Neural progenitor cell (in vitro differentiated cells): ENCODE measurements at regions not wholly inside any gene's neighbourhood (a gene's known extent, or its start where the extent isn't known, plus 50 kb on each side); places are given as distances from the start of the nearest gene placed in this dataset.

Experiments
- DNase-seq: peaks from one replicate; pipeline ENCODE4 v3.0.0-alpha.2; 2016; ENCODE audit warnings: low spot score
- H2AFZ ChIP-seq: fragments of 200-600 bp; sonication (generic); replicated peaks from 2 replicates; pipeline ENCODE4 v1.6.1; 2016; ENCODE audit warnings: antibody characterized with exemption
- H3F3A ChIP-seq: fragments of 200-600 bp; sonication (generic); 2 replicates; pipeline ENCODE4 v1.6.1; 2016; ENCODE audit warnings: antibody characterized with exemption, low read depth
- H3K27ac ChIP-seq: fragments of 200-600 bp; sonication (generic); 2 replicates; pipeline ENCODE4 v1.5.1; 2016; ENCODE audit warnings: mild to moderate bottlenecking
- H3K27me3 ChIP-seq: fragments of 200-600 bp; sonication (generic); 2 replicates; pipeline ENCODE4 v1.6.1; 2016; ENCODE audit warnings: mild to moderate bottlenecking, moderate library complexity
- H3K36me3 ChIP-seq: fragments of 200-600 bp; sonication (generic); 2 replicates; pipeline ENCODE4 v1.5.1; 2016
- H3K4me1 ChIP-seq: fragments of 200-600 bp; sonication (generic); 2 replicates; pipeline ENCODE4 v1.6.1; 2016; ENCODE audit warnings: mixed run types
- H3K4me2 ChIP-seq: fragments of 200-600 bp; sonication (generic); 2 replicates; pipeline ENCODE4 v1.6.1; 2016
- H3K4me3 ChIP-seq: fragments of 200-600 bp; sonication (generic); 2 replicates; pipeline ENCODE4 v1.5.1; 2016
- H3K79me2 ChIP-seq: fragments of 200-600 bp; sonication (generic); 2 replicates; pipeline ENCODE4 v1.6.1; 2016; ENCODE audit warnings: low read depth
- H3K9ac ChIP-seq: fragments of 200-600 bp; sonication (generic); 2 replicates; pipeline ENCODE4 v1.6.1; 2016
- H3K9me3 ChIP-seq: fragments of 200-600 bp; sonication (generic); 2 replicates; pipeline ENCODE4 v1.5.1; 2016; ENCODE audit warnings: low read depth
- H4K20me1 ChIP-seq: fragments of 200-600 bp; sonication (generic); 2 replicates; pipeline ENCODE4 v1.6.1; 2016; ENCODE audit warnings: low read depth
- H3K27ac Mint-ChIP-seq: 3 replicates; pipeline ENCODE4 v1.8.0; 2021; ENCODE audit warnings: mixed read lengths
- H3K27me3 Mint-ChIP-seq: 2 replicates; pipeline ENCODE4 v1.8.0; 2022; ENCODE audit warnings: low read depth, mild to moderate bottlenecking, inconsistent platforms, moderate library complexity, mixed read lengths; ENCODE audit not compliant: insufficient read depth
- H3K36me3 Mint-ChIP-seq: 3 replicates; pipeline ENCODE4 v1.8.0; 2021; ENCODE audit warnings: mixed read lengths
- H3K4me1 Mint-ChIP-seq: 3 replicates; pipeline ENCODE4 v1.8.0; 2021; ENCODE audit warnings: mixed read lengths
- H3K4me3 Mint-ChIP-seq: 3 replicates; pipeline ENCODE4 v1.8.0; 2021; ENCODE audit warnings: mild to moderate bottlenecking, moderate library complexity, mixed read lengths
- H3K9me3 Mint-ChIP-seq: 3 replicates; pipeline ENCODE4 v1.8.0; 2020; ENCODE audit warnings: mixed read lengths
- EZH2 ChIP-seq: fragments of 200-600 bp; sonication (generic); IDR thresholded peaks from 2 replicates; pipeline ENCODE4 v1.6.1; 2017; ENCODE audit warnings: antibody characterized with exemption, mild to moderate bottlenecking, moderate library complexity
- EZH2phosphoT487 ChIP-seq: fragments of 200-600 bp; sonication (generic); IDR thresholded peaks from 2 replicates; pipeline ENCODE4 v1.6.1; 2017; ENCODE audit warnings: antibody characterized with exemption
- TF ChIP-seq, protein P1 (sequence below): fragments of 200-600 bp; sonication (generic); IDR thresholded peaks from 2 replicates; pipeline ENCODE4 v1.5.1; 2017; ENCODE audit warnings: antibody characterized with exemption, mild to moderate bottlenecking

GRCh38 chr7:42468471-42468870, 231.5 kb upstream of the GLI3 start:
- Histone ChIP-seq H3K9ac (no peak overlapping the region), H4K20me1 (no peaks in the 10 kb centered on the region), H3K4me3 (no peak overlapping the region), H3K36me3 (no peaks in the 10 kb centered on the region), H3K4me1 (no peaks in the 10 kb centered on the region), H2AFZ (no peak overlapping the region), H3K79me2 (no peaks in the 10 kb centered on the region), H3K4me2 (no peak overlapping the region), H3K9me3 (no peaks in the 10 kb centered on the region), H3K27ac (no peak overlapping the region), H3K27me3 (no peaks in the 10 kb centered on the region), H3F3A (no peaks in the 10 kb centered on the region)
- Mint-ChIP-seq H3K9me3 (peaks cover 4% of the 10 kb centered on the region), H3K4me3 (no peak overlapping the region), H3K4me1 (peaks cover 2% of the 10 kb centered on the region), H3K27ac (peak overlapping the region; percentile 23), H3K36me3 (no peaks in the 10 kb centered on the region), H3K27me3 (peaks cover 2% of the 10 kb centered on the region)
- DNase-seq: no peak
- TF ChIP-seq, protein P1, sequence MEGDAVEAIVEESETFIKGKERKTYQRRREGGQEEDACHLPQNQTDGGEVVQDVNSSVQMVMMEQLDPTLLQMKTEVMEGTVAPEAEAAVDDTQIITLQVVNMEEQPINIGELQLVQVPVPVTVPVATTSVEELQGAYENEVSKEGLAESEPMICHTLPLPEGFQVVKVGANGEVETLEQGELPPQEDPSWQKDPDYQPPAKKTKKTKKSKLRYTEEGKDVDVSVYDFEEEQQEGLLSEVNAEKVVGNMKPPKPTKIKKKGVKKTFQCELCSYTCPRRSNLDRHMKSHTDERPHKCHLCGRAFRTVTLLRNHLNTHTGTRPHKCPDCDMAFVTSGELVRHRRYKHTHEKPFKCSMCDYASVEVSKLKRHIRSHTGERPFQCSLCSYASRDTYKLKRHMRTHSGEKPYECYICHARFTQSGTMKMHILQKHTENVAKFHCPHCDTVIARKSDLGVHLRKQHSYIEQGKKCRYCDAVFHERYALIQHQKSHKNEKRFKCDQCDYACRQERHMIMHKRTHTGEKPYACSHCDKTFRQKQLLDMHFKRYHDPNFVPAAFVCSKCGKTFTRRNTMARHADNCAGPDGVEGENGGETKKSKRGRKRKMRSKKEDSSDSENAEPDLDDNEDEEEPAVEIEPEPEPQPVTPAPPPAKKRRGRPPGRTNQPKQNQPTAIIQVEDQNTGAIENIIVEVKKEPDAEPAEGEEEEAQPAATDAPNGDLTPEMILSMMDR: no peak

- no peaks in the 10 kb centered on the region for H4K20me1 ChIP-seq
- no peaks in the 10 kb centered on the region for H3K36me3 Mint-ChIP-seq
- H3K9ac ChIP-seq: no peak overlapping the region
- H3K36me3 ChIP-seq: no peaks in the 10 kb centered on the region
- no peak for DNase-seq
- H3K9me3 ChIP-seq: no peaks in the 10 kb centered on the region
- no peak overlapping the region for H3K4me2 ChIP-seq
- peaks cover 7% of the 10 kb centered on the region for H3K9me3 Mint-ChIP-seq
- no peaks in the 10 kb centered on the region for H3K27me3 ChIP-seq
- no peaks in the 10 kb centered on the region for H3K79me2 ChIP-seq
- no peak overlapping the region for H3K4me3 ChIP-seq
- peaks cover 5% of the 10 kb centered on the region for H3K4me1 ChIP-seq
- peaks cover 9% of the 10 kb centered on the region for H3K4me1 Mint-ChIP-seq
- no peak overlapping the region for H3K27ac Mint-ChIP-seq
- no peak overlapping the region for H3K27ac ChIP-seq
- no peaks in the 10 kb centered on the region for H3F3A ChIP-seq
- no peak overlapping the region for H2AFZ ChIP-seq
- TF ChIP-seq EZH2 (no peak), EZH2phosphoT487 (no peak)
- TF ChIP-seq, protein P1: no peak
- no peak overlapping the region for H3K4me3 Mint-ChIP-seq
- H3K27me3 Mint-ChIP-seq: peaks cover 4% of the 10 kb centered on the region
Observed at GRCh38 chr7:42461537-42461936, 224.5 kb upstream of the GLI3 start.

GRCh38 chr7:42460933-42461332, 223.9 kb upstream of the GLI3 start:
- Histone ChIP-seq H3K4me2 (no peak overlapping the region), H3K9ac (no peak overlapping the region), H2AFZ (no peak overlapping the region), H3K79me2 (no peaks in the 10 kb centered on the region), H3K4me1 (peaks cover 5% of the 10 kb centered on the region), H3K27ac (no peak overlapping the region), H3K27me3 (no peaks in the 10 kb centered on the region), H3K9me3 (no peaks in the 10 kb centered on the region), H3K4me3 (no peak overlapping the region), H4K20me1 (no peaks in the 10 kb centered on the region), H3K36me3 (no peaks in the 10 kb centered on the region), H3F3A (no peaks in the 10 kb centered on the region)
- H3K4me3 Mint-ChIP-seq: no peak overlapping the region
- no peak overlapping the region for H3K27ac Mint-ChIP-seq
- peaks cover 4% of the 10 kb centered on the region for H3K27me3 Mint-ChIP-seq
- TF ChIP-seq EZH2phosphoT487: no peak
- TF ChIP-seq, protein P1: no peak
- no peak for TF ChIP-seq EZH2
- H3K9me3 Mint-ChIP-seq: peaks cover 7% of the 10 kb centered on the region
- H3K4me1 Mint-ChIP-seq: peaks cover 14% of the 10 kb centered on the region
- no peaks in the 10 kb centered on the region for H3K36me3 Mint-ChIP-seq
- DNase-seq: no peak

DNA sequence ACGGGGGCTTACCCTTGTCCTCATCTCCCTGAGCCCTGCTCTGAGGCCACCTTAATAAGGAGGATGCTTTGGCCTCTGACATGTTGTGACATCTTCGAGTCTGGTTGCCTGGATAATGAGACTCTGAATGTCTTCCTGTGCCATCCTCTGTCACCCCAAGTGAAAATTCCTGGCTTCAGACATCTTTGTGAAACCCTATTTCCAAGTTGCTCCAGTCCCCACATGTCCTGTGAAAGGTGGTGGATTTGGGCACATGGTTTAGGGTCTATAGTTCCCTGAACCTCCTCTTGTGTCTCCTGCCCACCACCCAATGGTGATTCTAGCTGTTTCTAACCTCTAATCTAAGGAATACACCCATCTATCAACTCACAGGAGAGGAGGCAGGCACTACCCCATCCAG, 223.1 kb upstream of the GLI3 start:
- Histone ChIP-seq H3K79me2 (no peaks in the 10 kb centered on the region), H3F3A (no peaks in the 10 kb centered on the region), H3K9me3 (no peaks in the 10 kb centered on the region), H3K4me1 (peaks cover 5% of the 10 kb centered on the region), H3K27ac (no peak overlapping the region), H3K9ac (no peak overlapping the region), H2AFZ (no peak overlapping the region), H4K20me1 (no peaks in the 10 kb centered on the region), H3K36me3 (no peaks in the 10 kb centered on the region), H3K4me2 (no peak overlapping the region), H3K27me3 (no peaks in the 10 kb centered on the region), H3K4me3 (no peak overlapping the region)
- H3K4me3 Mint-ChIP-seq: no peak overlapping the region
- H3K9me3 Mint-ChIP-seq: peaks cover 7% of the 10 kb centered on the region
- DNase-seq: no peak
- peaks cover 17% of the 10 kb centered on the region for H3K4me1 Mint-ChIP-seq
- peaks cover 4% of the 10 kb centered on the region for H3K27me3 Mint-ChIP-seq
- TF ChIP-seq, protein P1: no peak
- TF ChIP-seq EZH2phosphoT487: no peak
- TF ChIP-seq EZH2: no peak
- no peaks in the 10 kb centered on the region for H3K36me3 Mint-ChIP-seq
- no peak overlapping the region for H3K27ac Mint-ChIP-seq
